Loucy (cell line): ENCODE measurements at regions not wholly inside any gene's neighbourhood (a gene's known extent, or its start where the extent isn't known, plus 50 kb on each side); places are given as distances from the start of the nearest gene placed in this dataset.

Experiments used
- H2AFZ ChIP-seq: fragments of 200-600 bp; sonication (generic); 2 replicates; pipeline ENCODE4 v1.6.0; 2016; ENCODE audit warnings: antibody characterized with exemption, mild to moderate bottlenecking, low read length, moderate library complexity
- H3F3A ChIP-seq: fragments of 200-600 bp; 2 replicates; pipeline ENCODE4 v1.6.0; 2016; ENCODE audit warnings: antibody characterized with exemption, low read depth, mild to moderate bottlenecking
- H3K27me3 ChIP-seq: fragments of 200-600 bp; sonication (generic); 2 replicates; pipeline ENCODE4 v1.6.1; 2014; ENCODE audit warnings: low read length, mild to moderate bottlenecking; ENCODE audit not compliant: insufficient read depth, poor library complexity, severe bottlenecking
- H3K36me3 ChIP-seq: fragments of 200-600 bp; sonication (generic); 2 replicates; pipeline ENCODE4 v1.6.1; 2016; ENCODE audit warnings: low read length; ENCODE audit not compliant: insufficient read depth
- H3K4me1 ChIP-seq: fragments of 200-600 bp; sonication (generic); 2 replicates; pipeline ENCODE4 v1.5.1; 2014; ENCODE audit warnings: low read length, mild to moderate bottlenecking; ENCODE audit not compliant: insufficient read depth, poor library complexity, severe bottlenecking
- H3K4me2 ChIP-seq: fragments of 200-600 bp; sonication (generic); 2 replicates; pipeline ENCODE4 v1.6.0; 2014; ENCODE audit warnings: antibody characterized with exemption, low read length, low read depth, mild to moderate bottlenecking; ENCODE audit not compliant: poor library complexity, severe bottlenecking
- H3K4me3 ChIP-seq: fragments of 200-600 bp; sonication (generic); 2 replicates; pipeline ENCODE4 v1.5.1; 2014; ENCODE audit warnings: low read length, mild to moderate bottlenecking, mixed read lengths; ENCODE audit not compliant: poor library complexity, severe bottlenecking
- H3K79me2 ChIP-seq: fragments of 200-600 bp; sonication (generic); 2 replicates; pipeline ENCODE4 v1.6.1; 2014; ENCODE audit warnings: low read length; ENCODE audit not compliant: insufficient read depth
- H3K9ac ChIP-seq: fragments of 200-600 bp; sonication (generic); 2 replicates; pipeline ENCODE4 v1.6.0; 2014; ENCODE audit warnings: mild to moderate bottlenecking, low read depth, low read length, moderate library complexity; ENCODE audit not compliant: poor library complexity, severe bottlenecking
- H3K9me2 ChIP-seq: fragments of 200-600 bp; sonication (generic); replicated peaks from 2 replicates; pipeline ENCODE4 v1.6.1; 2016; ENCODE audit warnings: low read depth, low read length, mixed read lengths
- H3K9me3 ChIP-seq: fragments of 200-600 bp; sonication (generic); 2 replicates; pipeline ENCODE4 v1.6.1; 2014; ENCODE audit warnings: mild to moderate bottlenecking, antibody characterized with exemption, low read length, low read depth; ENCODE audit not compliant: insufficient read depth
- H4K20me1 ChIP-seq: fragments of 200-600 bp; sonication (generic); 2 replicates; pipeline ENCODE4 v1.6.0; 2014; ENCODE audit warnings: antibody characterized with exemption, low read length, mild to moderate bottlenecking; ENCODE audit not compliant: insufficient read depth, poor library complexity, severe bottlenecking
- CTCF ChIP-seq: fragments of 200-600 bp; sonication (generic); conservative IDR thresholded peaks from 2 replicates; pipeline ENCODE4 v1.5.1; 2014; ENCODE audit warnings: mild to moderate bottlenecking, antibody characterized with exemption, low read length
- EZH2phosphoT487 ChIP-seq: fragments of 200-600 bp; IDR thresholded peaks from 2 replicates; pipeline ENCODE4 v1.6.1; 2018; ENCODE audit warnings: antibody characterized with exemption, mild to moderate bottlenecking, moderate library complexity, borderline replicate concordance

- no peaks in the 10 kb centered on the region for H3K36me3 ChIP-seq
- no peaks in the 10 kb centered on the region for H3K27me3 ChIP-seq
- no peaks in the 10 kb centered on the region for H3F3A ChIP-seq
- no peak overlapping the region for H3K4me3 ChIP-seq
- no peaks in the 10 kb centered on the region for H3K9me2 ChIP-seq
- peaks cover 17% of the 10 kb centered on the region for H3K4me1 ChIP-seq
- no peak overlapping the region for H2AFZ ChIP-seq
- peaks cover 63% of the 10 kb centered on the region for H3K79me2 ChIP-seq
- no peaks in the 10 kb centered on the region for H3K9me3 ChIP-seq
- no peak overlapping the region for H3K9ac ChIP-seq
- no peaks in the 10 kb centered on the region for H4K20me1 ChIP-seq
- TF ChIP-seq EZH2phosphoT487 (no peak), CTCF (no peak)
- no peak overlapping the region for H3K4me2 ChIP-seq
Observed at GRCh38 chr13:74045583-74045982, 88.6 kb downstream of the KLF12 start.

- peaks cover 12% of the 10 kb centered on the region for H3K4me1 ChIP-seq
- no peak for TF ChIP-seq CTCF
- no peak for TF ChIP-seq EZH2phosphoT487
- no peak overlapping the region for H3K9ac ChIP-seq
- H2AFZ ChIP-seq, result no peak overlapping the region
- H3K79me2 ChIP-seq, result peaks cover 56% of the 10 kb centered on the region
- no peaks in the 10 kb centered on the region for H3K9me2 ChIP-seq
- H3K9me3 ChIP-seq, result no peaks in the 10 kb centered on the region
- H3K27me3 ChIP-seq, result no peaks in the 10 kb centered on the region
- H4K20me1 ChIP-seq, result peaks cover 6% of the 10 kb centered on the region
- no peaks in the 10 kb centered on the region for H3K36me3 ChIP-seq
- H3K4me2 ChIP-seq, result no peak overlapping the region
- H3F3A ChIP-seq, result no peaks in the 10 kb centered on the region
- H3K4me3 ChIP-seq, result no peak overlapping the region
Observed at GRCh38 chr13:74043237-74043636, 91.0 kb downstream of the KLF12 start.

GRCh38 chr13:74040200-74040599, 94.0 kb downstream of the KLF12 start:
- H3K36me3 ChIP-seq, result no peaks in the 10 kb centered on the region; the same call in 1 of the 2 replicates
- H3K4me2 ChIP-seq, result no peak overlapping the region
- no peaks in the 10 kb centered on the region for H3F3A ChIP-seq
- H3K9me2 ChIP-seq, result no peaks in the 10 kb centered on the region
- TF ChIP-seq EZH2phosphoT487 (no peak), CTCF (peak; percentile 92)
- no peaks in the 10 kb centered on the region for H3K27me3 ChIP-seq
- H3K79me2 ChIP-seq, result peaks cover 63% of the 10 kb centered on the region
- no peak overlapping the region for H3K9ac ChIP-seq
- H3K9me3 ChIP-seq, result no peaks in the 10 kb centered on the region
- H3K4me1 ChIP-seq, result peaks cover 20% of the 10 kb centered on the region
- no peak overlapping the region for H2AFZ ChIP-seq
- H3K4me3 ChIP-seq, result no peak overlapping the region
- peaks cover 12% of the 10 kb centered on the region for H4K20me1 ChIP-seq
